HG03025 (cell line): ENCODE measurements at regions not wholly inside any gene's neighbourhood (a gene's known extent, or its start where the extent isn't known, plus 50 kb on each side); places are given as distances from the start of the nearest gene placed in this dataset.

ENCODE experiments used
- ATAC-seq: cut with Tn5 transposase; IDR thresholded peaks from one replicate; pipeline ENCODE4 v1.9.1; 2021; ENCODE audit warnings: mild to moderate bottlenecking, moderate library complexity; ENCODE audit not compliant: unreplicated experiment, low FRiP score

DNA sequence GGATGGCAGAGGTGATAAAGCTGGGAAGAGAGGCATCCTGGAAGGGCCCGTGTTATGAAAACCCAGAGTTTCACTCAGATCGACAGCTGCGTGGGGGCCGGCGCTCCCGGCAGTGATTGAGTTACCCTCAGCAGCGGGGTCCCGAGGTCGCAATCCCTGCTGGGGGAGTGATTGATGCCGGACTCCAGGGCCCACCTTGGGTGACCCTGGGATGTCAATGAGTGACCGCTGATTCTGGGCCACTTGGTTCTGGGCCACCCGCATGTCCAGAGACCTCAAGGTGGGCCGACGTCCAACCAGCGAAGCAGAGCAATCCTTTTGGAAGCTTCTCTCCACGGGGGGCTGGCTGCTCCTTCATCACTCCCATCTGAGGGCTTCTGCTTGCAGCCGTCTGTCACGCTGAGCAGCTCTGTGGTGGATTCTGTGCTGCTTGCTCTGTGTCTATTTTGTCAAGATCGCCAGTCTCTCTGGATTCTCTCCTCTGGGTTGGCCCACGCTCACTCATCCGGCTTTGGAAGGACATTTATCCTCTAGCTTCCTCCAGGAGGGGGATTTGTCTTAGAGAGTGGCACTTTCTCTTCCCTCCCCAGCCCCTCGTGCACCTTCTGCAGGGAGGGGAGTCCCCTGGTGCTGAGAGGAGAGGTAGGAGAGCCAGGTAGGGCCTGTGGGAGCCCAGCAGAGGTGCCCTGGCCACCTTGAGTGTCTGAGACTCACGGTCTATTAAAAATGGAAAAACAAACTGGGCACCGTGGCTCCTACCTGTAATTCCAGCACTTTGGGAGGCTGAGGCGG lies 110.9 kb upstream of the C1orf174 start:
- ATAC-seq = no peak

DNA sequence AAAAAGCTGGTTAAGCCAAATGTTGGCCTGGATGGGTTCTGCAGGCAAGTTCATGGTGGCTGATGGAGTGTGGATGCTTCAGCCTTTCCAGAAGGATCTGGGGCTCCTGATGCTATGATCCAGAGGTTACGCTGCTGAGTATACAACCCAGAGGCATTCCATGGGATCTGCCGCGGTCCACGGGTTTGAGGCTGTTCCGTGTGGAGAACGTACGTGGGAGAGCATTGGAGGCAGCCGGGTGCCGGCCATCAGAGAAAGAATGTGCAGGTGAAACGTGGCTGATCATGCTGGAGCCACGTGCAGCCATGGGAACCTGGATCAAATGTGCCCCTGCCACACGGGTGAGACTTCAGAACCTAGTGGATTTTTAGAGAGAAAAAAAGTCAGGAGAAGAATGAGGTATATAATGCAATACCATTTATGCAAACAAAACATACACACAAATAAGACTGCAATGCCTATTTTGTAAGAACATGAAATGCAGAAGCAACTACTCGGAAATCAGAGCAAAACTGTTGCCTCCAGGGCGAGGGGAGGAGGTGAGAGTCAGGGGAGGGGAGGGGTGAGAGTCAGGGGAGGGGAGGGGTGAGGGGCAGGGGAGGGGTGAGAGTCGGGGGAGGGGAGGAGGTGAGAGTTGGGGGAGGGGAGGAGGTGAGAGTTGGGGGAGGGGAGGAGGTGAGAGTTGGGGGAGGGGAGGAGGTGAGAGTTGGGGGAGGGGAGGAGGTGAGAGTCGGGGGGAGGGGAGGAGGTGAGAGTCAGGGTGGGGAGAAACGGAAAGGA lies 116.5 kb upstream of the C1orf174 start:
- ATAC-seq = no peak

DNA sequence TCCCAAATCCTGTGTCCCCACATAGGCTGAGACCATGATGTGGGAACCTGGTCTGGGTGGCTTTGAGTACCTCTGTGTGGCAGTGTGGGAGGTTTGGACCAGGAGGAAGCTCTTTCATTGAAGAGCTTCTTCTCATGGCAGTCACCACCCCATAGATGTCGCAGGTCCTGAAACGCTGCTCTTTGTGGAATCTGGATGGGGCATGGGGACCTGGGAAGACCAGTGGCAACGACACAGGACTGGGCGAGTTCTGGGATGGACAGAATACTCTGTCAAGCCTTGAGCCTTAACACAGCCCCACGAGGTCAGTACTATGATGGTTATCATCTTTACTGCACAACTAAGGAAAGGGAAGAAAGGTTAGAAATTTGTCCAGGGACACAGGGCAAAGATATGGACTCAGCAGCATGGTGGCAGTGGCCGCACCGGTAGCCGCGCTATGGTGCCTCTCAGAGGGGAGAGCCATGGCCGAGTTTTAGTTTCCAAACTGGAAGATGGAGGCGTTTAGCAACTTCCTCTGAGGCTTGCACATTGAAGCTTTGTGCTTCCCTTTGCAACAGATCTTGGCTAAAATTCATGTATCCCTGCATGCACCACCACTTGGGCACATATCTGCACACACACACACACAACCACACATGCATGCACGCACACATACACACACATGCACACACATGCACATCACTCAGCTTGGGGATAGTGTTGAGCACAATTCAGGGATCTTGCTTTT lies 117.7 kb upstream of the C1orf174 start:
- no peak for ATAC-seq

DNA sequence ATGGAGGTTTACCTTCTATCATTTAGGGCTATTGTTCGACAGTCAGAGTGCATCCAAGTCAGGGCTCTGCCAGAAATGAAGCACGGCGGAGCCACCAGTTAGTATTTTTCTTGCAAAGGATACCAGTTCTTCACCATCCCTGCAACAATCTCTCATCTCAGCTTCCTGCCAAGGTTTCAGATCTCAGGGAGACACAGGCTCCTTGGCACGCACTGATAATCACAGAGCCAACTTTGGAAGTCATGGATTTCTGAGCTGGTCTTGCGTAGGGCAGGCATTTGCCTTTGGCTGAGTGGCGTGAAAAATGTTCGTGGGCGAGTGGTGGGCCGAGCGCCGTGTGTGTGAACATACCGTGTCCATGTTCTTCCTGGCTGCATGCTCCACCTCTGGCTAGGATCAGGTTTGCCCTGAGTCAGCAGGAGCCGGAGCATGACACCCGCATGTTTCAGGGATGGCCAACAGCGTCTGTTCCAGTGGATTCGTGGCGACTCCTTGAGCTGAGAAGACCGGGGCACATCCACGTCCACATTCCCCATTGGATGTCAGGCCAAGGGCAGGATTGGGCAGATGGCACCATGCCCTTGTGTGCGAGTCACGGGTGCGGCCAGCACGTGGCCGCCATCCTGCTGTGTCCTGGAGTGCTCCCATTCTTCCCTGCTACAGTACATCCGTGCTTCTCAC lies 118.5 kb upstream of the C1orf174 start:
- no peak for ATAC-seq

DNA sequence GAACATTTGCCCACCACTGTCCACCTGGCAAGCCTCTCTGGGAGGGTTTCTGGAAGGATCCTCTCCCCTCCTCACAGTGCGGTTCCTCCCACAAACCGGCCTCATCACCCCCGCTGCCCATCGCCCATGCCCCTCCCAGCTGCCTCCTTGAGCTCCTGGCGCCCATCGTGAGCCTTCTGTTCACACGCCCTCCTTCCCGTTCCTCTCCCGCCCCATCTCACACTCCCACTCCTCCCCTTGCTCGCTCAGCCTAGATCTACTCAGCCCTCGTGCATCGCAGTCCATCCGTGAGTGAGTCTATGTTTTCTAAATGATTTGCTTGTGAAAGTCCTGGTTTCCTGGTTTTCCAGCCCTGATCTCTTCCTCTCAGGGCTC lies 119.1 kb upstream of the C1orf174 start:
- no peak for ATAC-seq

DNA sequence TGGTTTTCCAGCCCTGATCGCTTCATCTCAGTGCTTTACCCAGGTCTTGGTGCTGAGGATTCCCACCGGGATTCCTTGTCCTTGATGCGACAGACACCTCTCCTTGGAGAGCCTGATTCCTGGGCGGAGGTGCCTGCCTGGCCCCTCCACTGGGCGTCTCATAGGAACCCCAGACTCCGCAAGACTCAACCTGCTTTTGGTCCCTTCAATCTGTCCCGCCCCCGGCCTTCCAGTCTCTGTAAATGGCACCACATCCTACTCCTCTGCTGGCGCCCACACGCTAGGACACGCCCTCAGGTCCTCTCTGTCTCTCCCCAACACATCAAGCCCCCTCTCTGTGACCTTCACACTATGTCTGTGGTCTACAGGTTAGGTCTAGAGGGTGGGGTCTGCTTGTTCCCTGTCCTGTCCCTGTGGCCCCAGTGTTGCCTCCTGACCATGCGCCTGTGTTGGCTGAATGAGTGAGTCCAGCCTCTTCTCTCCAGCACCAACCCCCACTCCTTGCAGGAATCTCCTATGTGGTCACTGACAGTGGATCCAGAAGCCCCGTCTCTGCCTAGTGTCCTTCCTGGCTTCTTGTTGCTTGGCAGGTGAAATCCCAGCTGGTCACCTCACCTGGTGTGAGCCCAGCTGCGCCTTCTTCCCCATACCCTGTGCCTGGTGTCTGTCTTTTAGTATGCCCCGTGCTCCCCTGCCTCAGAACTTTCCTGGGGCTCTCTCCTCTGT lies 119.7 kb upstream of the C1orf174 start:
- ATAC-seq = no peak

DNA sequence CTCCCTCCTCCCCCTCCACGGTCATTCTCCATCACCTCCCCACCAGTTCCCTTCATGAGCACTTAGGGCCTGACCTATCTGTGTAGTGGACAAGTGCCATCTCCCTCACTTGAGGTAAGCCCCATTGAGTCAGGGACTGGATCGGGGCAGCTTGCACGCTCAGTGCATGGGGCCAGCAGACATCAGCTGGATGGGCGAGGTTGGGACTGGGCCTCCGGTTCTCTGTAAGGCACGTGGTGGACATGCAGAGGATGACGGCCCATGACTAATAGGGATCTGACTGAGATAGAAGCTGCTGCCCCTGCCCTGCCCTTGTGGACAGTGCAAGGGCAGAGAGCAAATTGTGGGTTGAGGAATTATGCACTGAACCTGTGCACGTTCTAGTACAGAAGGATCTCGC lies 120.4 kb upstream of the C1orf174 start:
- no peak for ATAC-seq

DNA sequence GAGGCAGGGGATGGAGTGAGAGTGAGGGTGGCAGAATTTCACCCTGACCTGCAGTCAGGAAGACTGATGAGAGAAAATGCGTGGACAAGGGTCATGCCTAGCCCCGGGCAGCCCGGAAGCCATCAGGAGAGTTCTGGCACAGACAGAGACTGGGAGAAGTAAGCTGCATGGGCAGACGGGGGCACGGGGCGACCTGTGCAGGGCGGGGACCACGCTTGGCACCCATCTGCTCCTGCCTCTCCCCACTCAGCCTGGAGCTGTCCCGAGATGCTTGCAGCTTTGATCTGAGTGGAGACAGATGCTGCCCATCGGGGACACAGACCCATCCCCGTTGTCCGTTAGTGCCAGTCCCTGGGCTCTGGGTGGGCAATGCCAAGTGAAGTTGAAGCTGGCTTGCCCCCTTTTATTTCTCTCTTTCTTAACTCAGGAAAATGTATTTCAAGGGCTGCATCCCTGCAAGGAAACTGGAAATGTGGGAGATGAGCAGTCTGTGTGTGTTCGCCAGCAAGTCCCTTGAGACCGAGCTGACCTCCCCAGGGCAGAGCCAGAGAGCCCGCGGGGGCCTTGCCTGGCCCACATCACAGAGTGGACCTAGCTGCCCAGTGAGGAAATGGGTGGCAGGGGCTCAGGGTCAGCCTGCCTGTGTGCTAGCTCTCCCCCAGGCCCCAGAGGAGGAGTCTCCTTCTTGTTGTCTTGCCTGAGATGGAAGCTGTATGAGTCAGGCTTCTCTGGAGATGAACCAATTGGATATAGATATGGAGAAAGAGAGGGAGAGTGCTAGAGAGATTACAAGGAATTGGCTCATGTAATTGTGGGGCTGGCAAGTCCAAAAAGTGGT lies 121.3 kb upstream of the C1orf174 start:
- ATAC-seq = no peak

DNA sequence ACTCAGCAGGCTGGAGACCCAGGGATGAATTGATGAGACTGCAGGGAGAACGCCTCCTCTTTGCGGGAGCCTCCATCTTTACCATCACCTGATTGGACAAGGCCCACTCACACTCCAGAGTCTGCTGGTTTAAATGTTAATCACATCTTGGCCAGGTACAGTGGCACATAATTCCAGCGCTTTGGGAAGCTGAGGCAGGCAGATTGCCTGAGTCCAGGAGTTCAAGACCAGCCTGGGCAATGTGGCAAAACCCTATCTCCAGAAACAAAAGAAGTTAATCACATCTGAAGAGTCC lies 121.8 kb upstream of the C1orf174 start:
- ATAC-seq = no peak

DNA sequence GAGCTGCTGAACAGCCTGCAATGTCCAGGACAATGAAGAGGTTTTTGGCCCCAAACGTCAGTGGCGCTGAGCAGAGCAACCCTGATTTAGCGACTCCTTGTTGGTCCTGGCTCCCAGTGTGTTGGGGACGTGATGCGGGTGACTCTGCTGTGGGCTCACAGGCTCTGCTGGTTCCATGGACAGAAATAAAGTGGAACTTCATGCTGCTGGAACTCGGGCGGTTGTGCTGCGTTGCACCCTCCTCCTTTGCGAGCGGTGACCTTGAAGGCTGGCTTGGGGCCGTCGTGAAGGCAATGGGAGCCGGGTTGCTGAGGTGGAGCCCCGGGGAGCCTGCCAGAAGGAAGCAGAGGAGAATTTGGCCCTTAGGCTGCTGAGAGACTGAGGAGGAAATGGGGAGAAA lies 122.6 kb upstream of the C1orf174 start:
- ATAC-seq = no peak

DNA sequence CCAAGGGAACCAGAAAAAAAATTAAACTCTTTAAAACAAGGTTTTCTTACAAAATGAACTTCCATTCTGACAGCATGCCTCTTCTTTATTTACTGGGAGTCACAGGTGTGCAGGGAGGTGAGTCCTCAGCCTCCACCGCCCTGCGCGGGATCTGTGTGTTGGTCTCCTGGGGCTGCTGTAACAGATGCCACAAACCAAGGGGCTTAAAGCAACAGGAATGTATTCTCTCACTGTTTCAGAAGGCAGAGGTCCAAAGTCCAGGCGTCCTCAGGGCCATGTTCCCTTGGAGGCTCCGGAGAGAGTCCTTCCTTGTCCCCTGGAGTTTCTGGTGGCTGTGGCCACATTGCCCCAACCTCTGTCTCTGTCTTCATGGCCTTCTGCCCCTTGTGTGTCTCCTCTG lies 123.6 kb upstream of the C1orf174 start:
- ATAC-seq = no peak

DNA sequence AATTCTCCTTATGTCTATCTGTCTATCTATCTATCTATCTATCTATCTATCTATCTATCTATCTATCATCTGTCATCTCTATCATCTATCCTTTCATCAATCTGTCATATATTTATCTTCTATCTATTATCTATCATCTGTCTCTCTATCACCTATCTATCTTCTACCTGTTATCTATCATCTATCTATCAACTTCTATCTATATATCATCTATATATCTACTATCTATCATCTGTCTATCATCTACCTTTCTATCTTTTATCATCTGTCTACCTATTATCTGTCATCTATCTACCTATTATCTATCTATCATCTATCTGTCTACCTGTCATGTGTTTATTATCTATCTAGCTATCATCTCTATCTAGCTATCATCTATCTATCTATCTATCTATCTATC lies 124.7 kb upstream of the C1orf174 start:
- no peak for ATAC-seq

DNA sequence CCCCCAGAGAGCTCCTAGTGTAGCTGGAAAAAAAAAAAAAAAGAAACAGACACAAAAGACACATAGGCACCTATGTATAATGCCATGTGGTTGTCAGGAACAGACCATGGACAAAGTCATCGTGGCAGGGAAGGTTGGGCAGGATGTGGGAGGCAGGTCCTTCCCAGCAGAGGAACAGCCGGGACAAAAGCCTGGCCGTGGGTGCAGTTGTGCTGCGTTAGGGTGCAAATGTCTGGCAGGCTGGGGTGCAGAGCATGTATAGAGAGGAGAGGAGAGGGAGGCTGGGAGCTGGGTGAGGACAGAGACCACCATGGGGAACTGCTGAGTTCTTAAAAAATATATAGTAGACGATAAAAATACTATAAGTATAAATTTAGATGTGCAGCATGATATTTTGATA lies 125.7 kb upstream of the C1orf174 start:
- ATAC-seq = no peak

DNA sequence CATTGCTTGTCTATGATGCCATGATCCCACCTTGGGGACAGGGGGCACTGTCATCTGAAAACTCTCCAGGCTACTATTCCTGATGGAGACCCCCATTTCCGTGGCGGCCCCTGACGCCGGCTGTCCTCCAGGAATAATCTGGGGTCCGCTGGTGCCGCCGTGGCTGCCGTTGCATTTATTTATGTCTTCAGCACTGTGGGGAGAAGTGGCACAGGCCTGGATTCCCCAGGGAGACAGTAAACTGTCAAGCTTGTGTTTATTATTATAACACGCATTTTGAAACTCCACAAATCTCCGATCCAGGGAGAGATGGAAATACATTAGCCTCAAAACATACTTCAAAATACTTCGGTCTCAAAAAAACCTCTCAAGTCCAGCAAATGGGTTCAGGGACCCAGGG lies 126.9 kb upstream of the C1orf174 start:
- ATAC-seq = no peak

DNA sequence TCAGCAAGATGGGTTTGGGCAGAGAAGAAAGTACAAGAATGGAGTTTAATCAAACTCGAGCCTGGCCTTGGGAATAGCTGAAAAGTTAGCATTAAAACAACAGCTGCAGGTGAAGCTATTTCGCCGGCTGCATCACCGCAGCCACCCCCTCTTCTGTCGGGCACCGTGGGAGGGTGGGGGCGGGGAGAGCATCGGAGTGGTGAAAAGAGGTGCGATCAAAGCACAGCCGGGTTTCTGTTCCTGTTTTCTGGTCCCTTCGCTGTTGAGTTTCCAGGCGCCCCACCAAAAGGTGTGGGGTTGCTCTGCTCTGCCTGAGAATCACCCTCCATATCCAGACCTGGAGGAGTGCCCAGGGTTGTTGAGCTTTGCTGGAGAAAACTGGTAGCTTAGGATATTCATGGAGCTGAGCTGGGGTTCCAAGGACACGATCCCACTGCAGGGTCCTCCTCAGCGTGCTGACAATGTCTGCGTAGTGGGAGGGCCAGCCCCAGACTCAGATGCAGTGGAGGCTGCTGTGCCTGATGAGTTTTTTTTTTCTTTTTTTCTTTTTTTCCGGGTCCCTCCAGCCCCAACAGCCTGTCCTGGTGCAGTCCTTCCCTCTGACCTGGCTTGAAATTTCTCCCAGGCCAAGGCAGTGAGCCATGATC lies 127.5 kb upstream of the C1orf174 start:
- peak; percentile 64 for ATAC-seq

DNA sequence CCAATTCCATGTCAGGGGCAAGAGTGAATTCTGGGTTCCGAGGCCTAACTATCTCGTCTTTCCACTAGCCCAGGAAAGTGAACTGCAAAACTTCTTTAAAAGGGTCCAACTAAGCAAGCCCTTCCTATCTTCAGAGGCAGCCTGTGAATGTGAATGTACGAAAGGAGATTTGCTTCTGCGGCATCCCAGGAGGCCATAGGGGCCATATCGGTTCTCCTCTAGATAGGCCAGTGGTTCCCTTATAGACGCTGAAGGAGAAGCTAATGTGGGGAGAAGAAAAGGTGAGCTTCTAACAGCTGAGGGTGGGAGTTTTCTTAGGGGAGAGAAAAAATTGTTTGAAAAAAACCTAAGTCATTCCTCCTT lies 128.0 kb upstream of the C1orf174 start:
- ATAC-seq = no peak

DNA sequence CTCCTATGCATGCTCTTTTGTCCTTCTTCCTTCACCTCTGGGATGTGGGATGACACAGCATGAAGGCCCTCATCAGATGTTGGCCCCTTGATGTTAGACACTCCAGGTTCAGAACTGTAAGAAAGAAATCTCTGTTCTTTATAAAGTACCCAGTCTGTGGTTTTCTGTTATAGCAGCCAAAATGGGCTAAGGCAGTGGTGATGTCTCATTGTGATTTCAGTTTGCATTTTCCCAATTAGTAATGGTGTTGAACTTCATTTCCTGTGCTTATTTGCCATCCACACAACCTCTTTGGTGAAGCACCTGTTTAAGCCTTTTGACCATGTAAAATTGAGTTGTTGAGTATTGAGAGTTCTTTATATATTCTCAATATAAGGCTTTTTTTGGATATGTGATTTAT lies 129.3 kb upstream of the C1orf174 start:
- ATAC-seq = no peak

DNA sequence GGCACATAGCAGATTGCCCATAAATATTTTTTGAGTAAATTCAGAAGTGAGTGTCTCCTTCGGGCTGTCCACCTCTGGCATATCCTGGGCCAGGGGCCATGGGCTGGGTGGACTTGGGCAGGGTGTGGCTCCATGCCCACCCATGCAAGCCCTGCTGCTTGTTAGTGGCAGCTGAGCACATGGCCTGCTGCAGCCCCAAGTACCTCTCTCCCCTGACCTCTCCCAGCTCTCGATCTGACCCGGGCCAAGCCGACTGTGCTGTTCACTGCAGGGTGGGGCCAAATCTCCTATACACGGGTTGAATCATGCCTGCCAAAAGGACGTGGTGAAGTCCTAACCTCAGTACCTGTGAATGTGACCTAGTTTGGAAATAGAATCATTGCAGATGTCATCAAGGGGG lies 132.5 kb upstream of the C1orf174 start:
- ATAC-seq = no peak

DNA sequence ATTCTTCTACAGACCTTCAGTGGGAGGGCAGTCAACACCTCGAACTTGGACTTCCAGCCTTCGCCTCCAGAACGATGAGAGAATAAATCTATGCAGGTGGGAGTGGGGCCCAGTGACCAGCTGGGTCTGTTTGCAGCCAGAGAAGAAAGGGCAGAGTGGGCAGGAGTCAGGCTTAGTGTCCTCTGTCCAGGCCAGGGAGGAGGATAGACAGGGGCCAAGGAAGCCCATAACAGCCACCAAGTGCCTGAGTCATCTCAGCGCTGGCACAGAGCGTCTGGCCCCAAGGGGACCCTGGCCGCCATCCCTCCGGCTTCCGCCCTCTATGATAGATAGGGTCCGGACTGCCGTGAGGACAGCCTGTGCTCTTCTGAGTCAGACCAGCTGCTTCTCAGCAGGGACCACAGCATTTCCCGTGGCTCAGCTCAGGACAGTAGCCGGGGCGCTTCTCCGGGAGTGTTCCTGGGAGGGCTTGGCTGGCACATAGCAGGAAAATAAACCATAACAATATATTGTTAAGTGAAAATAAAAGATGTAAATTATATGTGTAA lies 133.1 kb upstream of the C1orf174 start:
- ATAC-seq = no peak
